ENCODE measurements at regions not wholly inside any gene's neighbourhood (a gene's known extent, or its start where the extent isn't known, plus 50 kb on each side); places are given as distances from the start of the nearest gene placed in this dataset.

DNA sequence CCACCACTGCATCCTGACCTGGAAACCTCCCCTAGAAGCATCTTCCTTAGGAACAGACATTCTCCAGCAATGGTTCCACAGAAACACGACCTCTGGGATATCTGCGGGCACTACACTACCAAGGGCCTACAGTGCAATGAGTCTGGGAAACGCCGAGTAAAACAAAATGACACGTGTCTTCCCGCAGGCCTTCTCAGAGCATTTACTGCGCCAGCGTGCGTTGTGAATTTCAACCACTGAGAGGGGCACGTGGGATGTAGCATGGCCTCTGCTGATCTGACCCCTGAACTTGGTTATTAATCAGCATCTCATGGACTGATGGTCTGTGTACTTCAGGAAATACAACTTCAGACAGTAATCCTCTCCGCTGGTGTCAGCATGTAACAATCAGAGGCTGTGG, 173.0 kb downstream of the C16orf95 start:
- no peak overlapping the region for H3K4me3 Mint-ChIP-seq
- H3K27ac Mint-ChIP-seq: peak overlapping the region; percentile 84
- no peak for DNase-seq
- H3K4me1 Mint-ChIP-seq: peaks cover 49% of the 10 kb centered on the region
- peaks cover 31% of the 10 kb centered on the region for H3K9me3 Mint-ChIP-seq
- H3K36me3 Mint-ChIP-seq (ENCODE audit: low read depth): peaks cover 12% of the 10 kb centered on the region
- no peak for TF ChIP-seq CTCF (IDR thresholded peaks at IDR 0.05)
- peaks cover 5% of the 10 kb centered on the region for H3K27me3 Mint-ChIP-seq (ENCODE audit: low read depth, poor library complexity)

- Mint-ChIP-seq H3K27me3 (ENCODE audit: low read depth, poor library complexity) (peaks cover 8% of the 10 kb centered on the region), H3K4me1 (peaks cover 43% of the 10 kb centered on the region), H3K36me3 (ENCODE audit: low read depth) (peaks cover 9% of the 10 kb centered on the region), H3K9me3 (peaks cover 32% of the 10 kb centered on the region), H3K4me3 (no peak overlapping the region), H3K27ac (peak overlapping the region; percentile 60)
- no peak for TF ChIP-seq CTCF (IDR thresholded peaks at IDR 0.05)
- no peak for DNase-seq
Measured at GRCh38 chr16:87145181-87146176, 171.7 kb downstream of the C16orf95 start.

- Mint-ChIP-seq H3K4me3 (no peak overlapping the region), H3K27me3 (ENCODE audit: low read depth, poor library complexity) (peaks cover 8% of the 10 kb centered on the region), H3K27ac (no peak overlapping the region), H3K9me3 (peaks cover 39% of the 10 kb centered on the region), H3K36me3 (ENCODE audit: low read depth) (peaks cover 15% of the 10 kb centered on the region), H3K4me1 (peaks cover 40% of the 10 kb centered on the region)
- TF ChIP-seq CTCF (IDR thresholded peaks at IDR 0.05): no peak
- no peak for DNase-seq
Measured at GRCh38 chr16:87146676-87147075, 170.5 kb downstream of the C16orf95 start.

DNA sequence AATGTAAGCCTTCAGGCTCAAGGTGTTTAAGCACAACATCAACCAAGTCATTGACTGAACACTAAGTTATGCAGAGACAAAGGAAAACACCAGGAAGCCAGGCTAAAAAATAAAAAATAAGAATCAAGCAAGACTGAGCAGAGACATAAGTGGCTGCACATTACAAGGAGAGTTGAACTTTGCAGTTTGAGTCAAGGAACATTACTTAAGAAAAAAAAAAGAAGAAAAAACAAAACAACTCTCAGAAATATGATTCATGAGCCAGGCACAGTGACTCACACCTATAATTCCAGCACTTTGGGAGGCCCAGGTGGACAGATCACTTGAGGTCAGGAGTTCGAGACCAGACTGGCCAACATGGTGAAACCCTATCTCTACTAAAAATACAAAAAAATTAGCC, 168.1 kb downstream of the C16orf95 start:
- Mint-ChIP-seq H3K36me3 (ENCODE audit: low read depth) (peaks cover 26% of the 10 kb centered on the region), H3K27me3 (ENCODE audit: low read depth, poor library complexity) (peaks cover 8% of the 10 kb centered on the region), H3K9me3 (peaks cover 50% of the 10 kb centered on the region), H3K4me1 (peaks cover 35% of the 10 kb centered on the region), H3K27ac (no peak overlapping the region), H3K4me3 (no peak overlapping the region)
- DNase-seq: no peak
- no peak for TF ChIP-seq CTCF (IDR thresholded peaks at IDR 0.05)

DNA sequence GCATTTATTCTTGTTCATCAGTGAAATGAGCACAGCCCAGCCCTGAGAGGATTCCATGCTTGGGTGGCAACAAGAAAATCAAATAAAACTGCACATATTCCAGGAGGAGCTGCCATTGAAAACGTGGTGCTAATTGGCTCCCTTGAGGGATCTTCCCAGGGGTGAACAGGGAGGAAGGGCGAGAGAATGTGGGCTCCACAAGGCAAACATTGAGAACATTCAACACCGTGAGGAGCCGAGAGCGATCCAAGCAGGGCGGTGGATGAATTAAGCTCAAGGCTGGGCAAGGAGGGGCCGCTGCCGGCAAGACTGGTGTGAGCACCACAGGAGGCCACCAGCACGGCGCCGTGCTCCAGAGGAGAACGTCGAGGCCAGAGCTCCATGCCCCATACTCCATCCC, 166.9 kb downstream of the C16orf95 start:
- peaks cover 28% of the 10 kb centered on the region for H3K4me1 Mint-ChIP-seq
- H3K27ac Mint-ChIP-seq: peak overlapping the region; percentile 68
- peak overlapping the region; percentile 17 for H3K4me3 Mint-ChIP-seq
- no peak for TF ChIP-seq CTCF (IDR thresholded peaks at IDR 0.05)
- H3K9me3 Mint-ChIP-seq: peaks cover 46% of the 10 kb centered on the region
- peaks cover 26% of the 10 kb centered on the region for H3K36me3 Mint-ChIP-seq (ENCODE audit: low read depth)
- DNase-seq: no peak
- peaks cover 4% of the 10 kb centered on the region for H3K27me3 Mint-ChIP-seq (ENCODE audit: low read depth, poor library complexity)

Data from nephron progenitor cell (in vitro differentiated cells).